ENCODE measurements at regions not wholly inside any gene's neighbourhood (a gene's known extent, or its start where the extent isn't known, plus 50 kb on each side); places are given as distances from the start of the nearest gene placed in this dataset.

GRCh38 chr20:18886756-18887155, 73.2 kb downstream of the SCP2D1 start:
- no peak for TF ChIP-seq EZH2phosphoT487 (IDR thresholded peaks at IDR 0.05; ENCODE audit: borderline replicate concordance)
- no peak for TF ChIP-seq YY1 (IDR thresholded peaks at IDR 0.05; ENCODE audit: extremely low read depth, insufficient replicate concordance, low read depth, low read length)
- no peak for TF ChIP-seq ATF3 (IDR thresholded peaks at IDR 0.05)
- no peak for TF ChIP-seq REST (IDR thresholded peaks at IDR 0.05; ENCODE audit: low read depth)
- no peak for TF ChIP-seq CTCF (IDR thresholded peaks at IDR 0.05 in 2 of 3, conservative IDR thresholded peaks at IDR 0.05 in 1 of 3; ENCODE audit: borderline replicate concordance in 1 of 3, insufficient read depth in 1 of 3, low read depth in 2 of 3, low read length in 2 of 3)
- TF ChIP-seq POLR2AphosphoS5 (IDR thresholded peaks at IDR 0.05; ENCODE audit: low read depth, low read length) = no peak
- no peak for TF ChIP-seq POLR2A (IDR thresholded peaks at IDR 0.05; ENCODE audit: borderline replicate concordance, extremely low read depth, insufficient read depth, insufficient read length)
- TF ChIP-seq CEBPB (IDR thresholded peaks at IDR 0.05; ENCODE audit: low read depth) = no peak
- TF ChIP-seq RAD21 (IDR thresholded peaks at IDR 0.05; ENCODE audit: low read depth) = no peak
- TF ChIP-seq SRF (IDR thresholded peaks at IDR 0.05; ENCODE audit: low read depth) = no peak
- TF ChIP-seq FOSL1 (IDR thresholded peaks at IDR 0.05; ENCODE audit: low read depth) = no peak
- TF ChIP-seq EZH2 (IDR thresholded peaks at IDR 0.05) = no peak
- TF ChIP-seq ZFX (IDR thresholded peaks at IDR 0.05) = no peak
